A673 (cell line): ENCODE measurements at regions not wholly inside any gene's neighbourhood (a gene's known extent, or its start where the extent isn't known, plus 50 kb on each side); places are given as distances from the start of the nearest gene placed in this dataset.

ENCODE experiments used
- BruUV-seq: library from RNA; stranded (reverse); fragments of 400-500 nt; replicated peaks from 2 replicates; lab custom pipeline; 2021; lab: Mats Ljungman, UMichigan
- CTCF ChIA-PET: fragments of 300-600 bp; sonication (Branson Sonifier 250); formaldehyde crosslinking; loops from one replicate; lab custom pipeline; 2022; ENCODE audit warnings: antibody characterized with exemption; lab: Charles Lee
- POLR2A ChIA-PET: fragments of 300-600 bp; sonication (Branson Sonifier 250); formaldehyde crosslinking; loops from one replicate; lab custom pipeline; 2022; ENCODE audit warnings: antibody characterized with exemption; ENCODE audit not compliant: low non-redundant PET; lab: Charles Lee
- DNase-seq: peaks from one replicate; pipeline ENCODE4 v3.0.0-alpha.2; 2015; ENCODE audit warnings: low spot score
- H3K27ac ChIP-seq: fragments of 200-600 bp; sonication (generic); 2 replicates; pipeline ENCODE4 v1.5.1; 2016; ENCODE audit warnings: mixed run types, low read depth, mild to moderate bottlenecking, mixed read lengths, antibody characterized with exemption, low read length; ENCODE audit not compliant: poor library complexity, severe bottlenecking
- H3K27me3 ChIP-seq: fragments of 200-600 bp; sonication (generic); replicated peaks from 2 replicates; pipeline ENCODE4 v1.6.1; 2017; ENCODE audit warnings: mixed run types, low read depth, mild to moderate bottlenecking, mixed read lengths, antibody characterized with exemption, low read length; ENCODE audit not compliant: insufficient read depth, poor library complexity
- H3K36me3 ChIP-seq: fragments of 200-600 bp; sonication (generic); 2 replicates; pipeline ENCODE4 v1.6.1; 2016; ENCODE audit warnings: mixed run types, mild to moderate bottlenecking, mixed read lengths, antibody characterized with exemption, low read length; ENCODE audit not compliant: insufficient read depth, poor library complexity, severe bottlenecking
- H3K4me1 ChIP-seq: fragments of 200-600 bp; sonication (generic); 2 replicates; pipeline ENCODE4 v1.6.1; 2017; ENCODE audit warnings: mixed run types, mild to moderate bottlenecking, mixed read lengths, antibody characterized with exemption, low read length; ENCODE audit not compliant: insufficient read depth, poor library complexity, severe bottlenecking
- H3K4me3 ChIP-seq: fragments of 200-600 bp; sonication (generic); 2 replicates; pipeline ENCODE4 v1.5.1; 2016; ENCODE audit warnings: low read depth, mixed run types, mild to moderate bottlenecking, mixed read lengths, low read length; ENCODE audit not compliant: poor library complexity, severe bottlenecking
- H3K9me3 ChIP-seq: fragments of 200-600 bp; sonication (generic); 2 replicates; pipeline ENCODE4 v1.6.1; 2016; ENCODE audit warnings: mixed run types, low read depth, mild to moderate bottlenecking, mixed read lengths, antibody characterized with exemption, low read length; ENCODE audit not compliant: poor library complexity, severe bottlenecking
- CTCF ChIP-seq: fragments of 300-800, 200-600 bp; sonication (generic); conservative IDR thresholded peaks from 2 replicates; pipeline ENCODE4 v1.5.1; 2017; ENCODE audit warnings: low read depth, mild to moderate bottlenecking, antibody characterized with exemption, low read length, moderate library complexity, mixed read lengths
- EZH2 ChIP-seq: fragments of 200-600 bp; sonication (generic); IDR thresholded peaks from 2 replicates; pipeline ENCODE4 v1.6.1; 2017; ENCODE audit warnings: borderline replicate concordance, low read depth, mild to moderate bottlenecking, mixed read lengths, antibody characterized with exemption, low read length; ENCODE audit not compliant: poor library complexity, severe bottlenecking
- intact Hi-C: fragments of 100-400 bp; cut with micrococcal nuclease; formaldehyde crosslinking; loops from one replicate; pipeline ENCODE4 v1.10.0; 2022; ENCODE audit not compliant: unreplicated experiment

- Histone ChIP-seq H3K4me1 (peaks cover 7% of the 10 kb centered on the region), H3K27ac (no peak overlapping the region), H3K9me3 (peaks cover 3% of the 10 kb centered on the region), H3K4me3 (no peak overlapping the region), H3K36me3 (no peaks in the 10 kb centered on the region), H3K27me3 (no peaks in the 10 kb centered on the region)
- ChIA-PET CTCF (interaction anchor here (0.6 to 1.2 kb wide), 2 partner anchors 9 to 10 kb away, joined by 10 to 15 read pairs; no protein-coding TSS in a partner anchor), POLR2A (no interaction called here)
- intact Hi-C loops: no loop called here
- DNase-seq: peak; percentile 76
- no peak for TF ChIP-seq EZH2
- no peak for TF ChIP-seq CTCF
- BruUV-seq: no TSS peak
Measured at GRCh38 chr2:38498045-38498481, 104.7 kb downstream of the HNRNPLL start.

- intact Hi-C loops: no loop called here
- Histone ChIP-seq H3K4me1 (peaks cover 7% of the 10 kb centered on the region), H3K9me3 (peaks cover 3% of the 10 kb centered on the region), H3K27ac (no peak overlapping the region), H3K36me3 (no peaks in the 10 kb centered on the region), H3K4me3 (no peak overlapping the region), H3K27me3 (no peaks in the 10 kb centered on the region)
- no TSS peak for BruUV-seq
- CTCF ChIA-PET: no interaction called here
- DNase-seq: no peak
- POLR2A ChIA-PET: no interaction called here
- TF ChIP-seq EZH2: no peak
- TF ChIP-seq CTCF: no peak
Measured at GRCh38 chr2:38497670-38498037, 105.1 kb downstream of the HNRNPLL start.

GRCh38 chr2:38496927-38497669 lies 105.6 kb downstream of the HNRNPLL start:
- TF ChIP-seq EZH2: no peak
- no peak for TF ChIP-seq CTCF
- H3K27ac ChIP-seq: no peak overlapping the region
- peaks cover 7% of the 10 kb centered on the region for H3K4me1 ChIP-seq
- ChIA-PET POLR2A (no interaction called here), CTCF (no interaction called here)
- H3K9me3 ChIP-seq: no peaks in the 10 kb centered on the region
- intact Hi-C loops: no loop called here
- BruUV-seq: no TSS peak
- no peak for DNase-seq
- H3K4me3 ChIP-seq: no peak overlapping the region
- H3K36me3 ChIP-seq: no peaks in the 10 kb centered on the region
- no peaks in the 10 kb centered on the region for H3K27me3 ChIP-seq
